LoVo (cell line): ENCODE measurements at regions not wholly inside any gene's neighbourhood (a gene's known extent, or its start where the extent isn't known, plus 50 kb on each side); places are given as distances from the start of the nearest gene placed in this dataset.

Source experiments
- DNase-seq: peaks from one replicate; pipeline ENCODE4 v3.0.0-alpha.2; 2016; ENCODE audit warnings: low spot score

GRCh38 chr7:86947929-86948328, 111.5 kb downstream of the ELAPOR2 start:
- no peak for DNase-seq

GRCh38 chr7:86943447-86943846, 116.0 kb downstream of the ELAPOR2 start:
- no peak for DNase-seq

GRCh38 chr7:86942995-86943394, 116.5 kb downstream of the ELAPOR2 start:
- no peak for DNase-seq

GRCh38 chr7:86942081-86942480, 117.4 kb downstream of the ELAPOR2 start:
- no peak for DNase-seq

GRCh38 chr7:86939197-86939814, 120.1 kb downstream of the ELAPOR2 start:
- DNase-seq = peak; percentile 76

GRCh38 chr7:86937363-86937878, 122.0 kb downstream of the ELAPOR2 start:
- no peak for DNase-seq

- no peak for DNase-seq
Measured at GRCh38 chr7:86933295-86933845, 126.1 kb downstream of the ELAPOR2 start.

GRCh38 chr7:86932038-86932512, 127.4 kb downstream of the ELAPOR2 start:
- no peak for DNase-seq

GRCh38 chr7:86931439-86931838, 128.0 kb downstream of the ELAPOR2 start:
- no peak for DNase-seq

- DNase-seq = no peak
Measured at GRCh38 chr7:86930554-86931307, 128.7 kb downstream of the ELAPOR2 start.

- no peak for DNase-seq
Measured at GRCh38 chr7:86929293-86930109, 130.0 kb downstream of the ELAPOR2 start.

GRCh38 chr7:86928308-86928707, 131.1 kb downstream of the ELAPOR2 start:
- DNase-seq = no peak

- peak; percentile 59 for DNase-seq
Measured at GRCh38 chr7:86926732-86927131, 132.7 kb downstream of the ELAPOR2 start.

GRCh38 chr7:86925221-86925620, 134.2 kb downstream of the ELAPOR2 start:
- DNase-seq = peak; percentile 12

- no peak for DNase-seq
Measured at GRCh38 chr7:86923527-86923926, 135.9 kb downstream of the ELAPOR2 start.

- DNase-seq = no peak
Measured at GRCh38 chr7:86920154-86920553, 139.3 kb downstream of the ELAPOR2 start.

- no peak for DNase-seq
Measured at GRCh38 chr7:86918245-86918644, 141.2 kb downstream of the ELAPOR2 start.

- no peak for DNase-seq
Measured at GRCh38 chr7:86916277-86916825, 143.1 kb downstream of the ELAPOR2 start.

- no peak for DNase-seq
Measured at GRCh38 chr7:86914551-86914950, 144.9 kb downstream of the ELAPOR2 start.
